ENCODE measurements at regions not wholly inside any gene's neighbourhood (a gene's known extent, or its start where the extent isn't known, plus 50 kb on each side); places are given as distances from the start of the nearest gene placed in this dataset.
"Not testable (repeated sequence)": the region's sequence is repeated elsewhere in the genome, so short reads cannot be mapped to it uniquely, and the experiment has no call there.

GRCh38 chr1:244328476-244328875, 123.2 kb downstream of the ADSS2 start:
- in situ Hi-C loops (cut with MboI; ENCODE audit: low pct_unique_long_range_greater_than_20kb, low sequenced_read_pairs, unreplicated experiment), result no loop called here
- DNase-seq (ENCODE audit: low spot score), result no peak
- TF ChIP-seq, protein P1, sequence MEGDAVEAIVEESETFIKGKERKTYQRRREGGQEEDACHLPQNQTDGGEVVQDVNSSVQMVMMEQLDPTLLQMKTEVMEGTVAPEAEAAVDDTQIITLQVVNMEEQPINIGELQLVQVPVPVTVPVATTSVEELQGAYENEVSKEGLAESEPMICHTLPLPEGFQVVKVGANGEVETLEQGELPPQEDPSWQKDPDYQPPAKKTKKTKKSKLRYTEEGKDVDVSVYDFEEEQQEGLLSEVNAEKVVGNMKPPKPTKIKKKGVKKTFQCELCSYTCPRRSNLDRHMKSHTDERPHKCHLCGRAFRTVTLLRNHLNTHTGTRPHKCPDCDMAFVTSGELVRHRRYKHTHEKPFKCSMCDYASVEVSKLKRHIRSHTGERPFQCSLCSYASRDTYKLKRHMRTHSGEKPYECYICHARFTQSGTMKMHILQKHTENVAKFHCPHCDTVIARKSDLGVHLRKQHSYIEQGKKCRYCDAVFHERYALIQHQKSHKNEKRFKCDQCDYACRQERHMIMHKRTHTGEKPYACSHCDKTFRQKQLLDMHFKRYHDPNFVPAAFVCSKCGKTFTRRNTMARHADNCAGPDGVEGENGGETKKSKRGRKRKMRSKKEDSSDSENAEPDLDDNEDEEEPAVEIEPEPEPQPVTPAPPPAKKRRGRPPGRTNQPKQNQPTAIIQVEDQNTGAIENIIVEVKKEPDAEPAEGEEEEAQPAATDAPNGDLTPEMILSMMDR (IDR thresholded peaks at IDR 0.05; ENCODE audit: extremely low read depth, insufficient read depth, missing control alignments), result no peak

- no peak for DNase-seq (ENCODE audit: low spot score)
- TF ChIP-seq, protein P1 (IDR thresholded peaks at IDR 0.05; ENCODE audit: extremely low read depth, insufficient read depth, missing control alignments), result no peak
- in situ Hi-C loops (cut with MboI; ENCODE audit: low pct_unique_long_range_greater_than_20kb, low sequenced_read_pairs, unreplicated experiment), result no loop called here
Observed at GRCh38 chr1:244329591-244330317, 122.0 kb downstream of the ADSS2 start.

DNA sequence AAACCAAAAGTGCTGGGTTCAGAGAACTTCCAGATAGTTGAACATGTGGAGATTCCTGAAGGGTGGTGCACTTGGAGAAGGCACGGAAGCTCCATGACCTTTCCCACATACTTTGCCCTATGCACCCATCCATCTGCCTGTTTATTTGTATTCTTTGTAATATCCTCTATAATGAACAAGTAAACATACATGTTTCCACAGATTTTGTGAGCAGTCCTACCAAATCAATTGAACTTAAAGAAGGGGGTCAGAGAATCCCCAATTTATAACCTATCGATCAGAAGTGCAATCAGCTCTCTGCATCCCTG, 121.4 kb downstream of the ADSS2 start:
- TF ChIP-seq, protein P1 (IDR thresholded peaks at IDR 0.05; ENCODE audit: extremely low read depth, insufficient read depth, missing control alignments), result no peak
- no peak for DNase-seq (ENCODE audit: low spot score)
- in situ Hi-C loops (cut with MboI; ENCODE audit: low pct_unique_long_range_greater_than_20kb, low sequenced_read_pairs, unreplicated experiment), result no loop called here

DNA sequence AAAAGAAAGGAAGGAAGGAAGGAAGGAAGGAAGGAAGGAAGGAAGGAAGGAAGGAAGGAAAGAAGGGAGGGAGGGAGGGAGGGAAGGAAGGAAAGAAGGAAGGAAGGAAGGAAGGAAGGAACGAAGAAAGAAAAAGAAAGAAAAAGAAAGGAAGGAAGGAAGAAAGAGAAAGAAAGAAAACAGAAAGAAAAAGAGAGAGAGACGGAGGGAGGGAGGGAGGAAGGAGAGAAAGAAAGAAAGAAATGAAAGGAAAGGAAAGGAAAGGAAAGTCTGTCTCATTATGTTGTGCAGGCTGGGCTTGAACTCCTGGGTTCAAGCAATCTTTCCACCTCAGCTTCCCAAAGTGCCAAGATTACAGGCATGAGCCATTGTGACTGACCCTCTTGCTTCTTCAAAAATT, 118.9 kb downstream of the ADSS2 start:
- in situ Hi-C loops (cut with MboI; ENCODE audit: low pct_unique_long_range_greater_than_20kb, low sequenced_read_pairs, unreplicated experiment); DNase-seq (ENCODE audit: low spot score): not testable (repeated sequence)

GRCh38 chr1:244334315-244334714, 117.4 kb downstream of the ADSS2 start:
- in situ Hi-C loops (cut with MboI; ENCODE audit: low pct_unique_long_range_greater_than_20kb, low sequenced_read_pairs, unreplicated experiment); DNase-seq (ENCODE audit: low spot score): not testable (repeated sequence)

GRCh38 chr1:244334842-244335241, 116.9 kb downstream of the ADSS2 start:
- DNase-seq (ENCODE audit: low spot score); in situ Hi-C loops (cut with MboI; ENCODE audit: low pct_unique_long_range_greater_than_20kb, low sequenced_read_pairs, unreplicated experiment): not testable (repeated sequence)

GRCh38 chr1:244335456-244335855, 116.3 kb downstream of the ADSS2 start:
- in situ Hi-C loops (cut with MboI; ENCODE audit: low pct_unique_long_range_greater_than_20kb, low sequenced_read_pairs, unreplicated experiment), result no loop called here
- no peak for DNase-seq (ENCODE audit: low spot score)
- TF ChIP-seq, protein P1 (IDR thresholded peaks at IDR 0.05; ENCODE audit: extremely low read depth, insufficient read depth, missing control alignments), result no peak

- no peak for DNase-seq (ENCODE audit: low spot score)
- in situ Hi-C loops (cut with MboI; ENCODE audit: low pct_unique_long_range_greater_than_20kb, low sequenced_read_pairs, unreplicated experiment), result no loop called here
- TF ChIP-seq, protein P1 (IDR thresholded peaks at IDR 0.05; ENCODE audit: extremely low read depth, insufficient read depth, missing control alignments), result no peak
Observed at GRCh38 chr1:244336232-244336899, 115.3 kb downstream of the ADSS2 start.
